ENCODE measurements at regions not wholly inside any gene's neighbourhood (a gene's known extent, or its start where the extent isn't known, plus 50 kb on each side); places are given as distances from the start of the nearest gene placed in this dataset.

GRCh38 chr21:16262091-16262490 lies 532.3 kb downstream of the USP25 start:
- TF ChIP-seq EZH2phosphoT487 (IDR thresholded peaks at IDR 0.05; ENCODE audit: unreplicated experiment): no peak
- no peak for TF ChIP-seq POLR2AphosphoS5 (IDR thresholded peaks at IDR 0.05; ENCODE audit: low read depth)
- TF ChIP-seq CTCF (conservative IDR thresholded peaks at IDR 0.05; ENCODE audit: low read depth in 2 of 2): no peak
- no peak for TF ChIP-seq EZH2 (IDR thresholded peaks at IDR 0.05; ENCODE audit: low read depth, unreplicated experiment)
- no peak for TF ChIP-seq REST (IDR thresholded peaks at IDR 0.05; ENCODE audit: unreplicated experiment)

Measured in GM23338 (cell line).